GM12864 (cell line): ENCODE measurements at regions not wholly inside any gene's neighbourhood (a gene's known extent, or its start where the extent isn't known, plus 50 kb on each side); places are given as distances from the start of the nearest gene placed in this dataset.

Experiments
- DNase-seq: peaks from one replicate; pipeline ENCODE4 v3.0.0-alpha.2; 2011; ENCODE audit warnings: low read depth
- H3K4me3 ChIP-seq: 2 replicates; pipeline ENCODE4 v1.5.1; 2011; ENCODE audit warnings: mild to moderate bottlenecking, low read depth, low read length, control low read depth
- TF ChIP-seq, protein P1 (sequence below): IDR thresholded peaks from 2 replicates; pipeline ENCODE4 v1.5.1; 2011; ENCODE audit warnings: low read depth, mild to moderate bottlenecking, moderate library complexity, low read length, control low read depth, inconsistent platforms; ENCODE audit errors: missing control alignments

- TF ChIP-seq, protein P1, sequence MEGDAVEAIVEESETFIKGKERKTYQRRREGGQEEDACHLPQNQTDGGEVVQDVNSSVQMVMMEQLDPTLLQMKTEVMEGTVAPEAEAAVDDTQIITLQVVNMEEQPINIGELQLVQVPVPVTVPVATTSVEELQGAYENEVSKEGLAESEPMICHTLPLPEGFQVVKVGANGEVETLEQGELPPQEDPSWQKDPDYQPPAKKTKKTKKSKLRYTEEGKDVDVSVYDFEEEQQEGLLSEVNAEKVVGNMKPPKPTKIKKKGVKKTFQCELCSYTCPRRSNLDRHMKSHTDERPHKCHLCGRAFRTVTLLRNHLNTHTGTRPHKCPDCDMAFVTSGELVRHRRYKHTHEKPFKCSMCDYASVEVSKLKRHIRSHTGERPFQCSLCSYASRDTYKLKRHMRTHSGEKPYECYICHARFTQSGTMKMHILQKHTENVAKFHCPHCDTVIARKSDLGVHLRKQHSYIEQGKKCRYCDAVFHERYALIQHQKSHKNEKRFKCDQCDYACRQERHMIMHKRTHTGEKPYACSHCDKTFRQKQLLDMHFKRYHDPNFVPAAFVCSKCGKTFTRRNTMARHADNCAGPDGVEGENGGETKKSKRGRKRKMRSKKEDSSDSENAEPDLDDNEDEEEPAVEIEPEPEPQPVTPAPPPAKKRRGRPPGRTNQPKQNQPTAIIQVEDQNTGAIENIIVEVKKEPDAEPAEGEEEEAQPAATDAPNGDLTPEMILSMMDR = no peak
- no peak for DNase-seq
- no peak overlapping the region for H3K4me3 ChIP-seq
Observed at GRCh38 chr1:69123486-69123885, 444.2 kb upstream of the LRRC7 start.

DNA sequence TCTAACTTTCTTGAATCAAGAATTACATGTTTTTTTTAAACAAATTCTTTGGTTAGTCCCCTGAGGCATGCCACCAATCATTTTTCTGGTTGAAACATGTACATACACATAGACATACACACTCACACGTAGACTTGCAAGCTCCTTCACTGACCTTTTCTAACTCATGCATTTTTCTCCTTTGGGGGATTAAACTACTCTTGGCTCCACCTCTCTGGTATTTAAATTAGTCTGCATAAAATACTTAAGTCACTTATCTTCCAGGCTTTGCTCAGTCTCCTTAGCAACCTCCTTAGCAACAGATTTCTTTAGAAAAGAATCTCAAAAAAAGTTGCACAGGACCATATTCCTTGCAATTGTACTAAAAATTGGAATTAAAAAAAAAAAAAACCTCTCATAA, 440.9 kb upstream of the LRRC7 start:
- no peak overlapping the region for H3K4me3 ChIP-seq
- TF ChIP-seq, protein P1 = no peak
- no peak for DNase-seq

DNA sequence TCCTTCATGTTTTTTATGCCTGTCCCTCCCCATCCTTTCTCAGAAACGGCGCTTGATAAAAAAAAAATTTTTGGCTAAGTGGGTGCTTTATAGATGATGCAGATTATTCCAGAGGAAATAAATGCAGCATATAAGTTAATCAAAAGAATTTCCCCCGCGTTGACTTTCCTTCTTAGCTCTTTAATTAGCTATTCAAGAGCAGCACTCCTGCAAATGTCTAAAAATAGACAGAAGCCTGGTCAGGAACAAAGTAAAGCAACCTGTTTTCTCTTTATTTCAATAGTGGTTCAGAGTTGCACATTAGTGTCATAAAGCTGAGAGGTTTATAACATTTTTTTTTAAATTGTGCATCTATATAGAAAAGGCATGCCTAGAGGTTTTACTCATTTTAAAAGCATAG, 439.5 kb upstream of the LRRC7 start:
- no peak overlapping the region for H3K4me3 ChIP-seq
- DNase-seq = no peak
- TF ChIP-seq, protein P1 = no peak

GRCh38 chr1:69129538-69129937, 438.2 kb upstream of the LRRC7 start:
- H3K4me3 ChIP-seq = no peak overlapping the region
- no peak for DNase-seq
- TF ChIP-seq, protein P1 = no peak

DNA sequence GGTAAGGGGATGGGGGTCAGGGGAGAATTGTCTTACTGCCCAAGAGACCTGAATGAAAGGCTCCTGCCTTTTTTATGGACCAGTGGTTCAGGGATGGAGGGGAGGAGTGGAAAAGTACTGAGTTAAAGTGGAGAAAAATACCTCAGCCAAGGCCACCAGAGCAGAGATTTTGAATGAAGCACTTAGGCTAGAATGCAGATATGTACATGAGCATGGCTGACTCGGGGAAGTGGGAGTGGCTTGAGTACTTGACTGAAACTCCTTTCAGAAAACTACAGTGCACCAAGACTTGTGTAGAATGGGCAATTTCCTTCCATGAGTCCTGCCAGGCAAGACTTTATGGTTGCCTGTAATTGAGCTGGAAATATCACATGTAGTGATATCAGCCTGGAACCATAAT, 429.6 kb upstream of the LRRC7 start:
- DNase-seq = no peak
- TF ChIP-seq, protein P1 = no peak
- no peak overlapping the region for H3K4me3 ChIP-seq

- TF ChIP-seq, protein P1 = no peak
- no peak overlapping the region for H3K4me3 ChIP-seq
- DNase-seq = no peak
Observed at GRCh38 chr1:69139007-69139406, 428.7 kb upstream of the LRRC7 start.

- TF ChIP-seq, protein P1 = no peak
- no peak overlapping the region for H3K4me3 ChIP-seq
- DNase-seq = no peak
Observed at GRCh38 chr1:69146303-69146702, 421.4 kb upstream of the LRRC7 start.
